GM18861 (cell line): ENCODE measurements at regions not wholly inside any gene's neighbourhood (a gene's known extent, or its start where the extent isn't known, plus 50 kb on each side); places are given as distances from the start of the nearest gene placed in this dataset.

Experiments used
- ATAC-seq: cut with Tn5 transposase; IDR thresholded peaks from one replicate; pipeline ENCODE4 v1.9.1; 2021; ENCODE audit not compliant: unreplicated experiment

DNA sequence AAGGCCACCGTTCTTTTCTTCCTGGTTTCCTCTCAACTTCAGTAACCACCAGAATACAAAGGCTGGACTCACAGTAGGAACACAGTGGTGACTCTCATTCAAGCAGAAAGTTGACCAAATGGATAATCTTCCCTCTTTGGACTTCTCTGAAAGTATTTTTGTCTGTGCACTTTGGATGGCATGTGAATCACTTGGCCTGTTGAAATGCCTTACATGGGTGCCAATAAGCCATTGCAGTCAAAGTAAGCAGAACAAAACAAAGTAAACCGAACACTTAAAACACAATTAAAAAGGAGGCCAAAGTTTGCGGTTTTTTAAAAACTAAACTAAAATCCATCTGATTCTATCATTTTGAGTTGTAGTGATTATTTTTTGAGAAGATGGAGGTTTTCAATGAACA, 370.1 kb upstream of the DDHD1 start:
- ATAC-seq = no peak

DNA sequence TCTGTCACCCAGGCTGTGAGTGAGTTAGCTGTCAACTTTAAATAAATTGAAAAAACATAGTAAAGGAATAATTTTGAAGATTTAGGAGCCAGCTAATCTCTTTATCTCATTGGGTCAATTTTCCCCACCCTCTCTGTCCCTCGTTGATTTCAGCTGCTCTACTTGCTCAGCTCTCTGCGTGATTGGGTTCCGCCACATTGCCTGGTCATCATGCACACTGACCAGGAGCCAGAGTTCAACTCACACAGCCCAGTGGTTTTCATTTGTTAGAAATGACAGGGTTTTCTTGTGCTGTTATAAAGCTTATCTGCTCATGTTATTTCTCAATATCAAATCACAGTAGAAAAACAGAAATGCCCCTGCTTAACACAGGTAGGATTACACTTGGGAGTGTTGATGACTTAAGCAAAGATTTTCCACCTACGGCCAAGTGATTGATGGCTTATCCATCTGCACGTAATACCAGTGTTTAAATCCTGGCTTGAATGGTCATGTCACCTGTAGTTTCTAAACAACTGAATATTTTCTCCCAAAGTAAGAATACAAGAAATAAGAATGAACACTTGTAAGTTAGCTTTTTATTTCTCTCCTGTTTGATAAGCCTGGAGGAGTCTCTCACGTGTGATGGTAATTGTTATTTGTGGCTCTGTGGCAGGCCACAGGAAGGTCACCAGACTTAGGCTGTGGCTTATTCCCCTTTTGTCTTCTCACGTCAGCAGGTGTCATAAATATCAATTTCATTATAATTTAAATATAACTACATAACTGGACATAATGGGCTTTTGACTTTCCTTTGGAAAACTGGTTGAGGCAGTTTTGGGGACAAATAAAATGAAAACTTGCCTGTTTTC, 367.2 kb upstream of the DDHD1 start:
- ATAC-seq = no peak

DNA sequence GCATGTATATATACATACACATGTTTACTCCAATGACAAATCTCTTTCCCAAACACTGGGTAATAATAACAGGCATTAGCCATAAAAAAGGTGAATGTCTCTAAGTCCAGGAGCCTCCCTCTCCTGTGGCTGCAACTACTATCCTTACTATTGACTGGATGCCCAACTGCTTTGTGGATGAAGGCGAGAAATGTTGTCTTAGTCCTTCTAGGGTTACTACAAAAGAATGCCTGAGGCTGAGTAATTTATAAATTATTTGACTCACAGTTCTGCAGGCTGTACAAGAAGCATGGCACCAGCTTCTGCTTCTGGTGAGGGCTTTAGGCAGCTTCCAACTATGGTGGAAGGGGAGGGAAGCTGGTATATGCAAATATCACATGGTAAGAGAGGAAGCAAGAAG, 366.0 kb upstream of the DDHD1 start:
- no peak for ATAC-seq

DNA sequence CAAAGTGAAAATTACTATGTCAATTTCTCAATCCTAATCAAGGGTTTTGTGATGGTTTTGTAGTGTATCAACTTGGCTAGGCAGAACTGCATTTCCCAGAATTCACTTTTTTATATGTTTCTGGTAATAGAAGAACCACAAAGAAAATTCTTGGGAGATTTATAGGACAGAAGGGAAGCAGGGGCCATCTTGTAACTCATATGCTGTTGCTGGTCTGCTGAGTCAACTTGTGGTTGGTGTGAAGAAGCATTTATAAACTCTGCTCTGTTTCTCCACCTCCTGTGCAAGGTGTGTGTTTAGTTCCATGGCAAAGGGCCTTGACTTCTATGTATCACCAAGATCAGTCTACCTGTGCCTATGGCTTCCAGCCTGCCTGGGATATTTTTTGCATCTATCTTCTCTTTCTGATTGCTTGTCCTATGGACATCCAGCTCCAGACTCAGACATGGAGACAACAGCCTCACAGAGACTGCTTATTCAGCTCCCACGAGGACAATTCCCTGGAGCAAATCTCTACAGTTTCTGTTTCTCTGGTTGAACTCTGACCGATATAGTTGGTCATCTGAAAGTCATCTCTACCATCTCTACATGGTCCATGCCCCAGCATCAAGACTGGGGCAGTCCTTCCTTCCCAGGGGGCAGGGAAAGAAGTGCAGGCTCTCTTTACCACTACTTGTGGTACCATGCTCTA, 364.3 kb upstream of the DDHD1 start:
- no peak for ATAC-seq

DNA sequence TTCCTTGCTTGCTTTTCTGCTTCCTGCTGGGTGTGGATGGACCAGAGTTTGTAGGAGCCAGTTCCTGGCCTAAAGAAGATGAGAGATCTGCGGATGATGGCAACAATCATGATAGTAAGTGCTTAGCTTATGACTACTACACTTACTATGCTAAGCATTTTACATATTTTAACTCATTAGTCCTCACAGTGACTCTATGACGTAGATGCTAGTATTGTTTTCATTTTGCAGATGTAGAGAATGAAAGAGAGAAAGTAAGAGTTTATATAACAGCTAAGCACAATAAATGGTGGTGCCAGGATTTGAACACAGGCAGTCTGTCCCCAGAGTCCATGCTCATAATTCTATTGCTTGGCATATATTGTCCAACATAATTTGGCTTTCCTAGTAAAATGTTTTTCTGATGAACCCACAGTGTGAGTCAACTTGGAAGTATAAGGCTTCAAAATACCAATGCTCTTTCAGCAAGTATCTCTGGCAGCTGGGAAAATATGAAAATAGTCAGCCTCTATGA, 363.2 kb upstream of the DDHD1 start:
- no peak for ATAC-seq

DNA sequence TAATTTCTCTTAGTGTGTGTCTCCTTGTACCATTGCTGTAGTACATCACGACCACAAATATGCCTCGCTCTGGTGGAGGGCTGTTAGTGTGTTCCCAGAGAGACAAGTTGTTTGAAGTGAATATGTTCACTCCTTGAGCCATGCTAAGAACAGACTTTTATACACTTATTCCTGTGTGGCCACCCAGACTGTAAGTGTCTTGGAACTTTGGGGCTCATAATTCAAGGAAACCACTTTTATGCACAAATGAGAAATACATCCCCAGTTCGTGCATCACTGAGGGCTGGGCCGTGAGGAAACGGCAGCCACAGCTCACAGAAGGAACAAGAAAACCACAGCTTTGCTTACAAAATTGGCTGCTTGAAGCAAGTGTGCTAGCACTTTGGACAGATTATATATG, 362.2 kb upstream of the DDHD1 start:
- ATAC-seq = no peak

DNA sequence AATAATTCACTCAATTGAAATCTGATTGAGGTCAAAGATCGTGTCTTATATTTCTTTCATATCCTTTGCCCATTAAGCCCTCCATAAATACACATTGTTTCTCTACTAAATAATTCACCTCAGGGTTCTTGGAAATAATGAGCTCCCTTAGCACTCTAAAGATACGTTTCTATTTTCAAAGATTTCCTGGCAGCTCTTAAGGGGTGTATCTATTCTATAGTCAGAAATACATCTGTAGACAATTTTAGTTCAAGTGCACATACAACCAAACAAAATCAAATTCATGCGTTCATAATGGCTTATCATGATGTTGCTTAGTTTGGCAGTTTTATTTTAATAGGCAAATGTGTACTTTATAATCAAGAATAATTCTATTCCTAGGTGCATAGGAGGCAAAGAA, 361.1 kb upstream of the DDHD1 start:
- no peak for ATAC-seq

DNA sequence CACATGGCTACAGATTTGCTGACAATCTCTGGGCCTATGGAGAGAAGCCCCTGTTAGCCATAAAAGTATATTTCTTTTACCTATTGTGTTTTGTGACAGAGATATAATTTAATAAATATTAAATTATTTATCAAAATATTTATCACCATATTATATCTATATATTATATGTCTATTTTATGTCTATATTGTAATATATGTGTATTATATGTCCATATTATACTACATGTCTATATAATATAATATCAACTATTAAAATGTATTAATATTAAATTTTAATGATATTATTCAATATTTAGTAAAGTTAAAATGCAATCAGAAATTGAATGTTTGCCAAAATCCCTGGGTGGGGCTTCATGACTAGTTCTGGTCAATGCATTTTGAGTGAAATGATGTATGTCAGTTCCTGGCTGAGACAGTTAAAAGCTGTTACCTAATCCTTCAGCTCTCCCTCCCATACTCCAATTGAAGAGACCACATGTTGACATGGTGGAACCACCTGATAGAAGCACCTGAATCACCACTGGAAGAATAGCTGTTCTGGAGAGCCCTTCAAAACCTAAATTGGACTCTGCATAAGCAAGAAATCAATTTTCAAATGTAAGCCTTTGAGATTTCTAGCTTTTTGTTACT, 357.3 kb upstream of the DDHD1 start:
- ATAC-seq = no peak

GRCh38 chr14:53509276-53510244, 356.4 kb upstream of the DDHD1 start:
- no peak for ATAC-seq

GRCh38 chr14:53501361-53502211, 348.5 kb upstream of the DDHD1 start:
- ATAC-seq = no peak

- ATAC-seq = no peak
Observed at GRCh38 chr14:53500191-53500590, 347.1 kb upstream of the DDHD1 start.

- no peak for ATAC-seq
Observed at GRCh38 chr14:53496668-53497067, 343.5 kb upstream of the DDHD1 start.

DNA sequence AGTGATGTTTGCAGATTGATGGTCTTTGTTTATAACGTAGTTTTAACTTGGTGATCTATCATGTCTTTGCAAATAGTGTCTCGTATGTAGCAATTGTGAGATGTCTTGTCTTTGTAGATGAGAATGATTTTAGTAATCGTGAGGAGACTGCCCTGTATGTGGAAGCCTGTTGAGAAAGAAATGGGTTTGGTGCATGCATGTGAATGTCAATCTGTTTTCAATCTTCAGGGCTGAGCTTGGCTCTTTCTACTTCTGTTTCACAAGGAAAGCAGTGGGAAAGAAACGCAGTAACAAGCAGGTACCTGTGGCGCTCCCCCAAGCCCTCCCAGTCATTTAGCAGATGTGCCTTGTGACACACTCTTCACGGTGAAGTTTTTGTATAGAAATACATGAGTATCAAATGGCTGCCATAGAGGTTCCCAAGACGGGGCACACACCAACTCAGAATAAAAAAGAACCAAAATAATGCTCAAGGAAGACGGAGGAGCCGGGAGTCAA, 342.8 kb upstream of the DDHD1 start:
- no peak for ATAC-seq

GRCh38 chr14:53494587-53494986, 341.5 kb upstream of the DDHD1 start:
- ATAC-seq = no peak

DNA sequence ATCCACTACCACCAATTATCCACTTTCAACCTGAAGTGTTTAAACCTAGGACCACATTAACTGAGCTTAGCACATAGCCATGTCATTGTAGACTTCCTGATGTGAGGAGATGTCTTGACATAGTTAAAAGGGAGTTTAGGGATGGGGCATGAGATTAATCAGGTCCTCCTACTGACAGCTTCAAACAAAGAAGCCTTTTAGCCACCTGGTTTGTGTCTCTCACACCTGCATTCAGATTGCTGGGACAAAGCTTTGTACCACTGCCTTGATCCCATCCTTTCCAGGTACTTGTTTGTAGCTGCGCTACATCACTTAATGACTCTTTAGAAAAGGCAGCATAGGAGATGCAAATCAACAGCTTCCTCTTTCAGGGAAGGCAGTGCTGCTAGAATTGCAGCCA, 340.7 kb upstream of the DDHD1 start:
- ATAC-seq = no peak

DNA sequence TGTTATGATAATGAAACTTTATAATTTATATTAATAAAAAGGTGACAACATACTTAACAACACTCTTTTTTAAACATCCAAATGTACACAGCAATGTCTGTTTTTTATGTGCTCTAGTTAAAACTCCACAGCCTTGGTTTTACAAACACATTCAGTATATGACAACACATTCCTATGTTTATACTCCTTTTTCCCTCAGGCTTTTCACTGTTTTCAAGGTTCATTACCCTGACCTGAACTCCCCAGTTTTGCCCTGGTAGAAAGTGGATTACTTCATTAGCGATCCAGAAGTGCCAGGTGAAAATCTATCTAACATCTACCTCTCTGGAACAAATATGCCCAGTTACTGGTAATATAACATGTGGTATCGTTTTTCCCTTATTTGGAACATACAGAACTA, 340.2 kb upstream of the DDHD1 start:
- no peak for ATAC-seq

- no peak for ATAC-seq
Observed at GRCh38 chr14:53491884-53492277, 338.8 kb upstream of the DDHD1 start.

- ATAC-seq = no peak
Observed at GRCh38 chr14:53491256-53491883, 338.2 kb upstream of the DDHD1 start.

GRCh38 chr14:53478174-53478573, 325.1 kb upstream of the DDHD1 start:
- ATAC-seq = no peak
